DND-41 (cell line): ENCODE measurements at regions not wholly inside any gene's neighbourhood (a gene's known extent, or its start where the extent isn't known, plus 50 kb on each side); places are given as distances from the start of the nearest gene placed in this dataset.

Experiments used
- EZH2 ChIP-seq: IDR thresholded peaks from 3 replicates; pipeline ENCODE4 v1.6.1; 2012; ENCODE audit warnings: borderline replicate concordance, low read depth, mild to moderate bottlenecking, moderate library complexity, low read length, inconsistent platforms; ENCODE audit not compliant: severe bottlenecking
- TF ChIP-seq, protein P1 (sequence below): IDR thresholded peaks from 2 replicates; pipeline ENCODE4 v1.5.1; 2012; ENCODE audit warnings: borderline replicate concordance, low read length, moderate library complexity, mild to moderate bottlenecking; ENCODE audit not compliant: poor library complexity, severe bottlenecking; ENCODE audit errors: extremely low read depth

DNA sequence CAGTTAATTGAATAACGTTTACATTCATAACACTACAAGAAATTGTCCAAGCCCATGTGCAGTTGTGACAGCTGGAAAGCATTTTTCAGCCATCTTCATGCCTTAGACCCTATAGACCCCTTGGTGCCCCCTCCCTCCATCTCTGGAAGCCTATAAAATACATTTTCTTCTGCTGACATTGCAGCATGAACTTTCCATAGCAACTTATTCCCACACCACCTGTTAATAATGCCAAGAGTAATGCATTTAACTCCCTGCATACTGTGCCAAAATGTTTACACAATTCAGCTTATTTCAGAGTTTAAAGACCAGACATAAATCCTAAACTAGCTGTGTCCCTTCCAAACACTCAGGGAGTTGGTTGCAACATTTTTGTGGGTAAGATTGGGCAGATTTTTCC, 143.0 kb upstream of the ARHGAP20 start:
- TF ChIP-seq, protein P1, sequence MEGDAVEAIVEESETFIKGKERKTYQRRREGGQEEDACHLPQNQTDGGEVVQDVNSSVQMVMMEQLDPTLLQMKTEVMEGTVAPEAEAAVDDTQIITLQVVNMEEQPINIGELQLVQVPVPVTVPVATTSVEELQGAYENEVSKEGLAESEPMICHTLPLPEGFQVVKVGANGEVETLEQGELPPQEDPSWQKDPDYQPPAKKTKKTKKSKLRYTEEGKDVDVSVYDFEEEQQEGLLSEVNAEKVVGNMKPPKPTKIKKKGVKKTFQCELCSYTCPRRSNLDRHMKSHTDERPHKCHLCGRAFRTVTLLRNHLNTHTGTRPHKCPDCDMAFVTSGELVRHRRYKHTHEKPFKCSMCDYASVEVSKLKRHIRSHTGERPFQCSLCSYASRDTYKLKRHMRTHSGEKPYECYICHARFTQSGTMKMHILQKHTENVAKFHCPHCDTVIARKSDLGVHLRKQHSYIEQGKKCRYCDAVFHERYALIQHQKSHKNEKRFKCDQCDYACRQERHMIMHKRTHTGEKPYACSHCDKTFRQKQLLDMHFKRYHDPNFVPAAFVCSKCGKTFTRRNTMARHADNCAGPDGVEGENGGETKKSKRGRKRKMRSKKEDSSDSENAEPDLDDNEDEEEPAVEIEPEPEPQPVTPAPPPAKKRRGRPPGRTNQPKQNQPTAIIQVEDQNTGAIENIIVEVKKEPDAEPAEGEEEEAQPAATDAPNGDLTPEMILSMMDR, result no peak
- TF ChIP-seq EZH2, result no peak
